Stimulated activated CD8-positive, alpha-beta memory T cell treated with anti-CD3 and anti-CD28 coated beads, Interleukin-7, amount 100 ng/mL, for 1 hour (primary cell): ENCODE measurements at regions not wholly inside any gene's neighbourhood (a gene's known extent, or its start where the extent isn't known, plus 50 kb on each side); places are given as distances from the start of the nearest gene placed in this dataset.
"Not testable (repeated sequence)": the region's sequence is repeated elsewhere in the genome, so short reads cannot be mapped to it uniquely, and the experiment has no call there.

ENCODE experiments used
- DNase-seq, 2 donors: peaks; one replicate each; pipeline ENCODE4 v3.0.0-alpha.2; 2020; ENCODE audit warnings: low read depth in 2 of 2

DNA sequence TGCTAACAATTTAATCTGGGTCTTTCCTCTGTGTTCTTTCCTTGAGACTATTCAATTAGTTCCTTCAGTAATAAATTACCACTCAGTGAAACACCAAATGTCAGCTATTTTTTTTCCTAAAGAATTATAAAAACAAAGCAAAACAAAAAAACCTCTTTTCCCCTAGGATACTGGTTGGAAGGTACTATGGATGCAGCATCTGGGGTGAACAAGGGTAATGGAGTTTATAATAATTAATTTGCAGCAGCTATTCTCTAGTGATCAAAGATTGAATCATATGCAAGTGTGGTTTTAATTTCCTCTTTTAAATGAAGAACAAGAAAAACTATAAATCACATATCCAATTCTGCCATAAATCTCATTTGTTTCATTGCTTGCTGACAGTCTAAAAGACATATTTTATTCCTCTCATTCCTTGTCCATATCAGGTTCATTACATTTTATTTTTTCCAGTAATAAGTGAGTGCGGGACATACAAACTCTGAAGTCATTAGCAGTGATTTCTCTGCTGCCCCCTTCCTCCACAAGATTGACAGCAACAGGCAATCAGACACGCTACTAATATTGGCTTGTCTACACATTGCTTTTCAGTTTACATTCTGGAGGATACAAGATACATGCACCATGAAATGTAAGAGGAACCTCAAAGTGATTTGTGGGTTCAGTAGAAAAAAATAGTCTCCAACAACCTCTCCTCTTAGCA, 1093.4 kb upstream of the SLIT2 start:
- DNase-seq, result no peak

- no peak for DNase-seq
These were observed 1094.9 kb upstream of the SLIT2 start for GRCh38 chr4:19156786-19157185.

DNA sequence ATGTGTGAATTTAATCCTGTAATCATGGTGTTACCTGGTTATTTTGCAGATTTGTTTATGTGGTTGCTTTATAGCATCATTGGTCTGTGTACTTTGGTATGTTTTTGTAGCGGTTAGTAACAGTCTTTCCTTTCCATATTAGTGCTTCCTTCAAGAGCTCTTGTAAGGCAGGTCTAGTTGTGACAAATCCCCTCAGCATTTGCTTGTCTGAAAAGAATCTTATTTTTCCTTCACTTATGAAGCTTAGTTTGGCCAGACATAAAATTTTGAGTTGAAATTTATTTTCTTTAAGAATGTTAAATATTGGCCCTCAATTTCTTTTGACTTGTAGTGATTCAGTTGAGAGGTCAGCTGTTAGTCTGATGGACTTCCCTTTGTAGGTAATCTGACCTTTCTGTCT, 1096.1 kb upstream of the SLIT2 start:
- no peak for DNase-seq

GRCh38 chr4:19154267-19154666, 1097.4 kb upstream of the SLIT2 start:
- DNase-seq, result not testable (repeated sequence)

- DNase-seq, result no peak
These were observed 1099.4 kb upstream of the SLIT2 start for GRCh38 chr4:19152264-19152663.

DNA sequence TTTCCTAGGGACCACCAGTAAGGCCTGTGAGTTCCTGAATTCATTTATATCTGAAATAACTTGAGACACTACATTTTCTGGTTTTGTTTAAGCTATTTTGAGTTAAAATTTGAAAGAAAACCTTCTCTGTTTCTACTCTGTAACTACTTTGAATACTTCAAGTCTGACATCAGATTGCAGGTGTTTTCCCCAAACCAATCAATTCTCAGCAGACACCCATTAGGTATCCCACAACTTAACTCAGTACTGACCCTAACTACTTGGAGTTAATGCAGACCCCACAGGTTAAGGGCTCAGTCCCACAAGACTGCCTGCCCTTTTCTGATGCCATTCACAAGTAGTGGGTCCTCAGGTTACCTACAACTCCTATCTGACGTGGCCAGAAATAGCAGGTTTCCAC, 1100.0 kb upstream of the SLIT2 start:
- DNase-seq, result no peak

- no peak for DNase-seq
These were observed 1105.7 kb upstream of the SLIT2 start for GRCh38 chr4:19146038-19146437.

GRCh38 chr4:19135895-19136633, 1114.5 kb upstream of the LCORL start:
- no peak for DNase-seq

DNA sequence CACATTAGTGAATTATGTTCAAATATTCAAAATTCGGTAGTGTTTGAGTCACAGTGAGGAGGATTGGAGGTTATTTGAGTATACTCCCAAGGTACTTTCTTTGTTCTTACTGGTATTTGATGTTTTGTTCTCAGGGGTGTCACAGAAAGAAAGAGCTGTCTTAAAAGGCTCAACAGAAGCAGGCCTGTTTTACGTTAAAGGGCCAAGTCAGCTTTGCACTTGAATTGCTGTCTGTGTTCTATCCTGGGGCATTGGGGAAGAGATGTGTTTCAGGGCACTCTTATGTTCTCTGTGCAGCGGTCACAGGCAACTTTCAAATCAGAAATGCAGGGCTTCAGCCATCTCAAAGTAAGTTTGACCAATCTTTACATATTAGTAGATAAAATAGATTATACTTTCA, 1113.1 kb upstream of the LCORL start:
- no peak for DNase-seq

DNA sequence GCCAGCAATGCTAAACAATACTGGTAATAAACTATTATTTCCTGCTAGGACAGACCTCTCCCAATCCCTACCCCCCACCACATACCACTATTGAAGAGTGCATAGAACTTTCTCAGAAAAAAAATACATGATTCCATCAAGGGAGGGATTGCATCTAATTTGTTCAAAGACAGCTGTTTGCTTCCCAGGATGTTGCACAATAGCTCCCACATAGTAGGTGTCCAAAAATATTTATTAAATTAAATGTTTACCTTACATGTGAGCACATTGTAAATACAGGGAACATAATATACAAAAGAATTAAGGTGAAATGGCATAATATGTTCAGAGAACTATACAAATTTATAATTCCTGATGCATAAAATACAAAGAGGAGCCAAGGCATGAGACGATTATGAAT, 1111.8 kb upstream of the LCORL start:
- no peak for DNase-seq

DNA sequence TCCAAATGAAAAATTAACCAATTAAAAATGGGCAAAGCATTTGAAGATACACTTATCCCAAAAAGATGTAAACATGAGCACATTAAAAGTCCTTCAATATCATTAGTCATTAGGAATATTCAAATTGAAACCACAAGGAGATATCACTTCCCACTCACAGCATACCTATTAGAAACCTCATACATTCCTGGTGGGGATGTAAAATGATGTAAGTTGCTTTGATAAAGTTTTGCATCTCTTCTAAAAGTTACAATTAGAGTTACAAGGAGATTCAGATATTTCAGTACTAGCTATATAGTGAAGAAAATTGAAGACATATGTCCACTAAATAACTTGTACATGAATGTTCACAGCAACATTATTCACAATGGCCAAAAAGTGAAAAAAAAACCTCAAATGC, 1109.3 kb upstream of the LCORL start:
- DNase-seq, result no peak

GRCh38 chr4:19128176-19128575, 1106.6 kb upstream of the LCORL start:
- no peak for DNase-seq

DNA sequence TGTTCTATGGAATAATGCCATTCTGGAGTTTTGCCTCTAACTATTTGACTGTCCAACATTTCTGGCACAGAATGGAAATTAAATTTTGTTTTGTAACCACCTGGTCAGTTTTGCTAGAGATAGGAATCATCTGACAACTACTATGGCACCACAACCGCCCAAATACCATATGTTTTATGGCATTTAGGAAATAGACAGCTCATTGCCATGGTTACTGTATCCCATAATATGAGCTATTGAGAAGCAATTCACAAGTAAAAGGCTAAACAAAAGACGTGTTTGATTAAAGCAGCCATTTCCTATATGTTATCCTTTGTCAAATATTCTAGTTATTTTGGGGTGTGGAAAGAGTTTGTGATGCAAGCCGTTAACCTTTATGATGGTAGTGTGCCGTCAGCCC, 1105.3 kb upstream of the LCORL start:
- DNase-seq, result no peak

GRCh38 chr4:19123681-19124080, 1102.1 kb upstream of the LCORL start:
- no peak for DNase-seq

DNA sequence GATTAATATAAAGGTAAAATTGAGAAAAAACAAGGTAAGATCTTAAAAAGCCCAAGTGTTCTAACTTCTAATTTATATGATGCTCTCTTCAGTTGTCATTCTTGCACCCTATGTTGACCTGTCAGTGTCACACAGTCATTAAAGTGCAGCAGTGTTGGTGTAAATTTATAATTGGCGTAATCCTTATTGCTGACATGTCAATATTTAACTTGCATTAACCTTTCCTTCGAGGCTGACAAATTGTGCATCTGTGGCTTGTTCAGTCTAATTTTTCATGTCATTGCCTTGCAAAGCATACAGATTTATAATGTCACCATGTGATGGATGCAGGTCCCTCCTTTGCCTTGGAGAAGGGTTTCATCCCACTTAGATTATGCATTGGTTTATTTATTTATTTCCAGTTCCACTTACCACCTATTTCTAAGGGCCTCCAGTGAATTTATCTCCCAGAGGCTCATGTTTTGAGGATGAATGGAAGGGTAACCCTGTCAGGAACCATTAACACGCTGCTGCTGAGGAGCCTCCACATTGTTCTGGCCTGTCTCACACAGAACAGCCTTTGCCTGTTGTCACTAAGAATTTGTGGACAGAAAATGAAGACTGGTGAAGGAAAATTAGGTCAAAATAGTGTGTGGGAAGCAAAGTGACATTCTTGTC, 1098.5 kb upstream of the LCORL start:
- DNase-seq, result no peak

- DNase-seq, result no peak
These were observed 1095.5 kb upstream of the LCORL start for GRCh38 chr4:19117022-19117421.

DNA sequence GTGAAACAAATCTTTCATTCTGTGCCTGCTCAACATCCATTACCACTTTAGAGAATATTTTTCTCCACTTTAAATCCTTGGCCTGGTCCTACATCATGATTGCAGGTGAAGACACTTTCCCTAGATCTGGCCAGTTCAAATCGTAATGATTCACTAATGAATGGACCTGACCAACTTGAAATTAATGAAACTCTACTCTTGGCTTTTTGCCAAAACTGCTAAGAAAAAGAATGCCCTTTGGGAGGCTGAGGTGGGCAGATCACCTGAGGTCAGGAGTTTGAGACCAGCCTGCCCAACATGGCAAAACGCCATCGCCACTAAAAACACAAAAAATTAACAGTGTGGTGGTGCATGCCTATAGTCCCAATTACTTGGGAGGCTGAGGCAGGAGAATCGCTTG, 1082.6 kb upstream of the LCORL start:
- DNase-seq, result no peak

- no peak for DNase-seq
These were observed 1074.0 kb upstream of the LCORL start for GRCh38 chr4:19095491-19096046.

DNA sequence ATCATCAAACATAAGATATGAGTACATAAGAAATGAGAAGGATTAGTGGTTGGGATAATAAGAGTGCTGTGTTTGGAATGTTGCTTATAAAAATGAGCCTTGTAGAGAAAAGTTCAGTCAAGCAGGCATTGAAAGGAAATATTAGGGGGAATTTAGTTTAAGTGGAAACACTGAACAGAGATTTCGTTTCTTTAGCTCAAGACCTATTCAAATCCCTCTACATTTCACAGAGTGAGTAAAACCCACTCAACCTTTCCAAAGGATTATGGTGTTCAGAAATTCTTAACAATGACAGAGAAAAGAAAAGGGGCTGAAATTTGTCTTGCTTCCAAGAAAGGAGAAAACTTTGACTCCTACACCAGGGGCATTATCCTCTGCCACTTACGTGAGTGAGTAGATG, 1072.4 kb upstream of the LCORL start:
- DNase-seq, result no peak

- no peak for DNase-seq
These were observed 1071.2 kb upstream of the LCORL start for GRCh38 chr4:19092797-19093196.

- no peak for DNase-seq
These were observed 1052.5 kb upstream of the LCORL start for GRCh38 chr4:19074036-19074435.

DNA sequence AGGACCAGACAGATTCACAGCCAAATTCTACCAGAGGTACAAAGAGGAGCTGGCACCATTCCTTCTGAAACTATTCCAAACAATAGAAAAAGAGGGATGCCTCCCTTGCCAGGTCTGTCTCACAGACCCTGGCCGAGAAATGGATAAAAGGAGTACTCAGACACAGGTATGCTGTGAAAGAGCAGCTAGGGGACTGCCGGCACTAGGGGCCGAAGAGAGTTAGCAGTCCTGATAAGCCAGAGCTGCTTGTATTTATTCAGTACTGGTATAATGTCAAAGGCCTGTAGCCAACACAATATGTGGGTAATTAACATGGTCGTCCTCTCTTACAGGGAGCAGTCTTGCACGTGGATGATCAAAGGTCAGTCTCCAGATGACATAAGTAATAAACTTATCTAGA, 1042.1 kb upstream of the LCORL start:
- no peak for DNase-seq

- DNase-seq, result no peak
These were observed 1033.4 kb upstream of the LCORL start for GRCh38 chr4:19054916-19055315.
